GM12864 (cell line): ENCODE measurements at regions not wholly inside any gene's neighbourhood (a gene's known extent, or its start where the extent isn't known, plus 50 kb on each side); places are given as distances from the start of the nearest gene placed in this dataset.

Experiments used
- DNase-seq: peaks from one replicate; pipeline ENCODE4 v3.0.0-alpha.2; 2011; ENCODE audit warnings: low read depth
- H3K4me3 ChIP-seq: 2 replicates; pipeline ENCODE4 v1.5.1; 2011; ENCODE audit warnings: mild to moderate bottlenecking, low read depth, low read length, control low read depth
- TF ChIP-seq, protein P1 (sequence below): IDR thresholded peaks from 2 replicates; pipeline ENCODE4 v1.5.1; 2011; ENCODE audit warnings: low read depth, mild to moderate bottlenecking, moderate library complexity, low read length, control low read depth, inconsistent platforms; ENCODE audit errors: missing control alignments

DNA sequence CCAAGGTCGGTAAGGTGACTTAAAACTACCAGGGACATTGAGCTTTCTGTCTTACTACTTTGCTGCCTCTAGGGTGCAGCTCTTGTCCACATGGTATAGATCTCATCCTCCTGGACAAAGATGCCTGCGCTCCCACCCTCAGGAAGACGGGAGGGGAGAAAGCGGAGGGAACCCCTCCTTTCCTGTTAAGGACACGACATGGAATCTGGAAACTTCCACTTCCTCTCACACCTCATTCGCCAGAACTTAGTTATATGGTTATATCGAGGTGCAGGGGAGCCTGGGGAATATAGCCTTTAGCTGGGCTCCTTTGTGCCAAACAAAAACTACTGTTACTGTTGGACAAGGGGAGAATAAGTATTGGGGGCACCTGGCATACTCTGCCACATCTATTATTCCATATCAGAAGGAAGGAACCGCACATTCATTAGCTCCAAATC is 224.3 kb upstream of the TSHZ2 start:
- TF ChIP-seq, protein P1, sequence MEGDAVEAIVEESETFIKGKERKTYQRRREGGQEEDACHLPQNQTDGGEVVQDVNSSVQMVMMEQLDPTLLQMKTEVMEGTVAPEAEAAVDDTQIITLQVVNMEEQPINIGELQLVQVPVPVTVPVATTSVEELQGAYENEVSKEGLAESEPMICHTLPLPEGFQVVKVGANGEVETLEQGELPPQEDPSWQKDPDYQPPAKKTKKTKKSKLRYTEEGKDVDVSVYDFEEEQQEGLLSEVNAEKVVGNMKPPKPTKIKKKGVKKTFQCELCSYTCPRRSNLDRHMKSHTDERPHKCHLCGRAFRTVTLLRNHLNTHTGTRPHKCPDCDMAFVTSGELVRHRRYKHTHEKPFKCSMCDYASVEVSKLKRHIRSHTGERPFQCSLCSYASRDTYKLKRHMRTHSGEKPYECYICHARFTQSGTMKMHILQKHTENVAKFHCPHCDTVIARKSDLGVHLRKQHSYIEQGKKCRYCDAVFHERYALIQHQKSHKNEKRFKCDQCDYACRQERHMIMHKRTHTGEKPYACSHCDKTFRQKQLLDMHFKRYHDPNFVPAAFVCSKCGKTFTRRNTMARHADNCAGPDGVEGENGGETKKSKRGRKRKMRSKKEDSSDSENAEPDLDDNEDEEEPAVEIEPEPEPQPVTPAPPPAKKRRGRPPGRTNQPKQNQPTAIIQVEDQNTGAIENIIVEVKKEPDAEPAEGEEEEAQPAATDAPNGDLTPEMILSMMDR, result peak; percentile 31
- DNase-seq, result no peak
- H3K4me3 ChIP-seq, result no peak overlapping the region

DNA sequence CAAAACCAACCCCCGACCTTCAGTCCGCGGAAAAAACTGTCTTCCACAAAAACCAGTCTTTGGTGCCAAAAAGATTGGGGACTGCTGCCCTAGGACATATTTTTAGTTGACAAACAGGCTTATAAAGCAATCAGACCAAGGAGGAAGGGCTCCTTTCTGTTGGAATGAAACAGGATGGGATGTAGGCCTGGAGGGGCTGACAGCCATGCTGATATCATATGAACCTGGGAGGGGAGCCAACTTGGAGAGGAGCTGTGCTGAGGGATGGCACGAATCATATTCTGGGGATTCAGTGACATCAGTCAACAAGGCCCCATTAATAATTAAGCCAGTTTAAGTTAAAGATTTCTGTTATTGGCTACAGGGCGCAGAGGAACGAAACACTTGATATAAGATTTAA is 225.4 kb upstream of the TSHZ2 start:
- DNase-seq, result no peak
- no peak overlapping the region for H3K4me3 ChIP-seq
- TF ChIP-seq, protein P1, result no peak

DNA sequence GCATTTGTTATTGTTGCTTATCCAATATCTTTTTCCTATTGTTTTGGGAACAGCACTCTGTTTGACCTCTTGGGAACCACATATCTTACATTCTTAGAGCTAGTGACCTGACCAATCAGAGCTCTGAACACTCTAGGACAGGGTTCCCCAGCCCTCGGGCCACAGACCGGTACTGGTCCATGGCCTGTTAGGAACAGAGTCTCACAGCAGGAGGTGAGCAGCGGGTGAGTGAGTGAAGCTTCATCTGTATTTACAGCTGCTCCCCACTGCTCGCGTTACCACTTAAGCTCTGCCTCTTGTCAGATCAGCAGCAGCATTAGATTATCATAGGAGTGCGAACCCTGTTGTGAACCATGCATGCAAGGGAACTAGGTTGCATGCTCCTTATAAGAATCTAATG is 226.0 kb upstream of the TSHZ2 start:
- TF ChIP-seq, protein P1, result no peak
- DNase-seq, result no peak
- H3K4me3 ChIP-seq, result no peak overlapping the region

DNA sequence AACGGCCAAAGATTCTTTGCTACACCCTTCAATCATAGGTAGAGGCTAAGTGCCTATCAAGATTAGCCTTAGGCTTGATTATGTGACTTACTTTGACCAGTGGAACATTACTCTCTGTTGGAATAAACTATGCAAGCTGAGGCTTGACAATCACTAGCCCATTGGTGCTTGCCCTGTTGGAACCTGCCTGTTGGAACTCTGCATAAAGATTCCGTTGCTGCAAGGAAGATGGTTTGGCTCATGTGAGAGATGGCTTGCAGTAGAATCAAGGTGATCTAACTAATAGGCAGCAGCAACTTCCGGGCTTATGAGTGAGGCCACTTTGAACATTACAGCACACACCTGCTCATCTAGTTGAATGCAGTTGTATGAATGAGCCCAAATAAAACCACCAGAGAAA is 227.7 kb upstream of the TSHZ2 start:
- no peak overlapping the region for H3K4me3 ChIP-seq
- no peak for DNase-seq
- TF ChIP-seq, protein P1, result no peak

DNA sequence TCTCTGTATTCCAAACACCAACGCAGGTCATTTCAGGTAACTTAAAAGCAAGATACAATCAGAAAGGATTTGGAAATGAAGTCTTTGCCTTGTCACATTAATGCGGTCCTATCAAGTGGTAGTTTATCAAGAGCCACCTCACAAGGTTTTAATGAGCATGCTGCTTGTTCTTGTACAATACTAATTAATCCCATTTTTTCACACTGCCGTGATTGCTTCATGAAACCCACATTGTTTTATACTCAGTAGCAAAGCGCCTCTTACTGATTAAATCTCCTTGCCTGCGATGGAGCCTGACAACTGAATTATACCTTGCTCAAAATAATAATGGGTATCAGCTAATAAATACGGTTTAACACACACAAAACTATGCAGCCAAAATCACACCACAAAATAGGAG is 234.1 kb upstream of the TSHZ2 start:
- DNase-seq, result no peak
- TF ChIP-seq, protein P1, result no peak
- H3K4me3 ChIP-seq, result no peak overlapping the region

DNA sequence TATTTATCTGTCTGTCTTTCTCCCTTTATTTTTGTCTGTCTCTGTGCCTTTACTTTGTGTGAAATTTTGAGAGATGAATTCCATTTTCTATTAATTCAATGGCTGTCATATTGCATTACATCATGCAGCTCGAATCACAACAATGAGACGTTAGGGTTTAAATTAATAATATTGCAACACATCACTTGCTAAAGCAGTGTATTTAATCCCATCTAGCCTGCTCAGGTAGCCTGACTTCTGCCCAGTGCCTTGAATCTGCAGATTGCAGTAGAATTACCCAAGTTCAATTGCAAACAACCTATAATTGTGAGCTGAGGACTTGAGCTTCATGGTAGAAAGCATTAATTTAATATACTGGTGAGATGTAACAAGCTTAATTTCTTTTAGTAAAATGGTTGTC is 235.7 kb upstream of the TSHZ2 start:
- DNase-seq, result no peak
- H3K4me3 ChIP-seq, result no peak overlapping the region
- TF ChIP-seq, protein P1, result no peak

DNA sequence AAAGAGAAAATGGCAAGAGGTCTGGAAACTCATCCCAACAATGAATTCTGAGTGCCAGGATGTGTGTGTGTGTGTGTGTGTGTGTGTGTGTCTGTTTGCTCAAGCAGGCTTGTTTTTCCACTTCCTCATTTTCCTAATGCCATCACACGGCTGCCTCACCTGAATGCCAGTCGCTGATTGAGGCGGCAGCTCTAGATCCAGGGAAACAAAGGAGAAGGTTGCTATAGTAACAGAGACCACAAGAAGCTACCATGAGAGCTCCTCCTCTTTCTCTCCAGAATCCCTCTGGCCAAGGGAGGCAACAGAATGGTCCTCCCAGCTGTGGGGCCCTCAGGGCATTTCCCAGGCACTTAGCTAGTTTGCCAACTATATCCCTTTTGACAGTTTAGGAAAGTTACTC is 241.1 kb upstream of the TSHZ2 start:
- TF ChIP-seq, protein P1, result no peak
- H3K4me3 ChIP-seq, result no peak overlapping the region
- DNase-seq, result no peak
